Muscle of leg (tissue), 3 donors: ENCODE measurements at regions not wholly inside any gene's neighbourhood (a gene's known extent, or its start where the extent isn't known, plus 50 kb on each side); places are given as distances from the start of the nearest gene placed in this dataset.
"Not testable (repeated sequence)": the region's sequence is repeated elsewhere in the genome, so short reads cannot be mapped to it uniquely, and the experiment has no call there.

Source experiments
- DNase-seq: peaks from one replicate; pipeline ENCODE4 v3.0.0; 2013
- H3K27ac ChIP-seq: one replicate; pipeline ENCODE4 v1.5.1; 2013; ENCODE audit warnings: mild to moderate bottlenecking, low read length, control low read depth
- H3K27me3 ChIP-seq: one replicate; pipeline ENCODE4 v1.6.1; 2013; ENCODE audit warnings: low read length; ENCODE audit not compliant: control insufficient read depth, insufficient read depth
- H3K36me3 ChIP-seq: one replicate; pipeline ENCODE4 v1.6.1; 2013; ENCODE audit warnings: low read length; ENCODE audit not compliant: control insufficient read depth, insufficient read depth
- H3K4me1 ChIP-seq: one replicate; pipeline ENCODE4 v1.6.1; 2013; ENCODE audit warnings: low read length; ENCODE audit not compliant: control insufficient read depth, insufficient read depth
- H3K4me3 ChIP-seq: one replicate; pipeline ENCODE4 v1.5.1; 2013; ENCODE audit warnings: low read length, control low read depth
- H3K9me3 ChIP-seq: replicated peaks from 2 replicates; pipeline ENCODE4 v1.6.1; 2013; ENCODE audit warnings: low read depth, low read length; ENCODE audit not compliant: control insufficient read depth
- WGBS: methylation state at CpG from one replicate; pipeline ENCODE4 v1.1.5; 2013; ENCODE audit warnings: missing lambda C conversion rate; ENCODE audit not compliant: insufficient coverage; 5-methylcytosine and 5-hydroxymethylcytosine counted together

GRCh38 chr17:20735796-20736195, 156.3 kb downstream of the CDRT15L2 start:
- Histone ChIP-seq H3K4me3 (no peak overlapping the region), H3K36me3 (no peaks in the 10 kb centered on the region), H3K27me3 (no peaks in the 10 kb centered on the region), H3K9me3 (no peaks in the 10 kb centered on the region), H3K27ac (no peak overlapping the region), H3K4me1 (no peaks in the 10 kb centered on the region)
- DNase-seq, result no peak
- WGBS, result no CpG with 5 or more reads among the region's 3 CpGs

DNA sequence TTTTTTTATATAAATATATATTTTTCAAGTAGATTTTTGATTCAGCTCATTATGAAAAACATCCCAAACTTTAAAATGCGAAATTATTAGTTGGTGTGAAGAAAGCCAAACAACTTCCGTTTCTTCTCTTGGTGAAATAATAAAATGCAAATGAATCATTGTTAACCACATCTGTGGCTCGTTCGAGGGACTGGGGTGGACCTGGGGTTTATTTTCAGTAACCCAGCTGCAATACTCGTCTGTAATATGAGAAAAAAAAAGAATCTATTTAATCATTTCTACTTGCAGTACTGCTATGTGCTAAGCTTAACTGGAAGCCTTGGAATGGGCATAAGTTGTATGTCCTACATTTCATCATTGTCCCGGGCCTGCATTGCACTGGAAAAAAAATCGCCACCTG, 158.1 kb downstream of the CDRT15L2 start:
- H3K4me1 ChIP-seq, H3K36me3 ChIP-seq, H3K27ac ChIP-seq, H3K27me3 ChIP-seq, DNase-seq, H3K9me3 ChIP-seq, H3K4me3 ChIP-seq: not testable (repeated sequence)
- WGBS, result no CpG with 5 or more reads among the region's 7 CpGs

DNA sequence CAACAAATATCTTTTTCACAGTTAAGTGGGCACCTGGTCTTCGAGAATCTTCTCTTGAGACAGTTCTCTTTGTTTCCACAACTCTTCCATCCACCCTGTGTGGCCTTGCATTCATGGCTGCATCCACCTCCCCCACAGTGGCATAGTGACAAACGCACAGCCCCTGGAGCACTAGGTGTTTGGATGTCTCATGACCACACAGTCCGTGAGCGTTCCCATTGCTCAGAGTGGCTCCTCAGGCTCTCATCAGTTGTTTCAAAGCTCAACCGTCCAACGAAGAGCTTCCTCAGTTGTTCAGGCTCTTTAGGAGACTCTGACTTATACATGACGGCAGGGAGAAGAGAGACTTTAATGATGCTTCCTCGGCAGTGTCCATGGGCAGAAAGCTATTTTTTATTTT, 191.6 kb downstream of the CDRT15L2 start:
- Histone ChIP-seq H3K9me3 (no peaks in the 10 kb centered on the region), H3K36me3 (no peaks in the 10 kb centered on the region), H3K4me1 (no peaks in the 10 kb centered on the region), H3K4me3 (no peak overlapping the region), H3K27ac (no peak overlapping the region), H3K27me3 (no peaks in the 10 kb centered on the region)
- WGBS, result 87% methylated on average over 7 of the region's 8 CpGs
- no peak for DNase-seq

DNA sequence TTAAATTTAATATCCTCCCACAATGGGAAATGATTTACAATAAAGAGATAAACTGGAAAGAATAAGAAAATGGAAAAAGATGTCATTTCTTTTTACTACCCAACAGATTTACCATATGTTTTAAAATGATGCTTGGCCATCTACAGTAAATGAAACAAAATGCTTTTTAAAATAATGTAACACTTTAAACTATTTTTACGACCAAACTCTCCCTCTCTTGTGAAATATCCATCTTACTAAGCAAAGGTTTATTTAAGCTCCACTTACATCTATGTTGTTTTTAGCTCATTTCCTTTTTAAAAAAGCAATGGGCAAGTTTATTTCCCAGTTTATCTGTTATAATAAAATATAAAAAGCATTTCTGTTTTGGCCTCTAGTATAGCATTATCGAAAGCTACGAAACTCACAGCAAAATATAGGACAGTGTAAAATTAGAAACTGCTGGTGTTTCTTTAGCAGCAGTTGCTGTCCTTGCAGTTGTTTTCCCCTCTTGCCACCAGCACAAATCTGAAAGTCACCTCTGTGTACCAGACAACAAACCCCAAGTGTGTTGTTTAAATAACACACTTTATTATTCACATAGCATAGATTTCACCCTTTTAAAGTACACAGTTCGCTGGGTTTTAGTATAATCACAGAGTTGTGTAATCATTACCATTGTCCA, 195.1 kb downstream of the CDRT15L2 start:
- WGBS, result no CpG with 5 or more reads among the region's 4 CpGs
- no peaks in the 10 kb centered on the region for H3K9me3 ChIP-seq
- peak overlapping the region; percentile 44 for H3K27ac ChIP-seq
- no peaks in the 10 kb centered on the region for H3K27me3 ChIP-seq
- peak; percentile 43 for DNase-seq
- no peaks in the 10 kb centered on the region for H3K4me1 ChIP-seq
- H3K4me3 ChIP-seq, result no peak overlapping the region
- no peaks in the 10 kb centered on the region for H3K36me3 ChIP-seq

GRCh38 chr17:20775331-20775730, 195.8 kb downstream of the CDRT15L2 start:
- H3K27ac ChIP-seq, result peak overlapping the region; percentile 13
- H3K4me1 ChIP-seq, result no peaks in the 10 kb centered on the region
- no peak overlapping the region for H3K4me3 ChIP-seq
- WGBS, result 84% methylated on average over 6 of the region's 19 CpGs
- no peak for DNase-seq
- no peaks in the 10 kb centered on the region for H3K9me3 ChIP-seq
- no peaks in the 10 kb centered on the region for H3K36me3 ChIP-seq
- no peaks in the 10 kb centered on the region for H3K27me3 ChIP-seq

GRCh38 chr17:20779521-20779920, 200.0 kb downstream of the CDRT15L2 start:
- no peaks in the 10 kb centered on the region for H3K9me3 ChIP-seq
- no peak overlapping the region for H3K4me3 ChIP-seq
- H3K27ac ChIP-seq, result no peak overlapping the region
- no peak for DNase-seq
- no peaks in the 10 kb centered on the region for H3K4me1 ChIP-seq
- WGBS, result 88% methylated on average over 4 of the region's 10 CpGs
- peaks cover 9% of the 10 kb centered on the region for H3K27me3 ChIP-seq
- no peaks in the 10 kb centered on the region for H3K36me3 ChIP-seq

DNA sequence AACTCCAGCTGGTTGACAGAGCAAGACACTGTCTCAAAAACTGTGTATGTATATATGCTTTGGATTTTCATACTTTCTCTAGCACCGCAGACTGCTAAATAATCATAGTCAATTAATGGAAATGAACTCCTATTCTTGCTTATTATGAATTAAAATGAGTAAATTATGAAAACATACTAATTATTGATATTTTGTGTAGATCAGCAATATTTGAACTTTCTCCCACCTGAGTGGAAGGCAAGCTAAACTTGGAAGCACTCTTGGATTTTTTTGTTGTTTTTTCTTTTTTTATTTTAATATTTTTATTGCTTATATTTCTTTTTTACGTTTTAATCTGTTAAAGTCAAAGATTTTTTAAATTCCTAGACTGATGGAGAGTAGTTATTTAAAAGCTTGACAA, 201.7 kb downstream of the CDRT15L2 start:
- WGBS, result no CpG with 5 or more reads among the region's 2 CpGs
- no peaks in the 10 kb centered on the region for H3K36me3 ChIP-seq
- DNase-seq, result no peak
- no peak overlapping the region for H3K27ac ChIP-seq
- H3K9me3 ChIP-seq, result no peaks in the 10 kb centered on the region
- no peak overlapping the region for H3K4me3 ChIP-seq
- no peaks in the 10 kb centered on the region for H3K4me1 ChIP-seq
- peaks cover 18% of the 10 kb centered on the region for H3K27me3 ChIP-seq

DNA sequence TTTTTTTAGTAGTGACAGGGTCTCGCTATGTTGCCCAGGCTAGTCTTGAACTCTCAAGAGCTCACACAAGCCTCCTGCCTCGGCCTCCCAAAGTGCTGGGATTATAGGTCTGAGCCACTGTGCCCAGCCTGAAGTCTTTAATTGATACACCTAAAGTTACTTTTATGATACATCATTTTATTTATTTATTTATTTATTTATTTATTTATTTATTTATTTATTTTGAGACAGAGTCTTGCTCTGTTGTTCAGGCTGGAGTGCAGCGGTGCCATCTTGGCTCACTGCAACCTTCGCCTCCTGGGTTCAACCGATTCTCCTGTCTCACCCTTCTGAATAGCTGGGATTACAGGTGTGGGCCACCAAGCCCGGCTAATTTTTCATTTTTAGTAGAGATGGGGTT, 202.3 kb downstream of the CDRT15L2 start:
- H3K27ac ChIP-seq, result not testable (repeated sequence)

GRCh38 chr17:20783091-20783490, 203.6 kb downstream of the CDRT15L2 start:
- H3K27me3 ChIP-seq, result peaks cover 18% of the 10 kb centered on the region

More for the DNA sequence above, 202.3 kb downstream of the CDRT15L2 start:
- H3K36me3 ChIP-seq, H3K4me1 ChIP-seq, H3K4me3 ChIP-seq, DNase-seq, H3K9me3 ChIP-seq: not testable (repeated sequence)
- WGBS, result no CpG with 5 or more reads among the region's 6 CpGs
- peaks cover 18% of the 10 kb centered on the region for H3K27me3 ChIP-seq

DNA sequence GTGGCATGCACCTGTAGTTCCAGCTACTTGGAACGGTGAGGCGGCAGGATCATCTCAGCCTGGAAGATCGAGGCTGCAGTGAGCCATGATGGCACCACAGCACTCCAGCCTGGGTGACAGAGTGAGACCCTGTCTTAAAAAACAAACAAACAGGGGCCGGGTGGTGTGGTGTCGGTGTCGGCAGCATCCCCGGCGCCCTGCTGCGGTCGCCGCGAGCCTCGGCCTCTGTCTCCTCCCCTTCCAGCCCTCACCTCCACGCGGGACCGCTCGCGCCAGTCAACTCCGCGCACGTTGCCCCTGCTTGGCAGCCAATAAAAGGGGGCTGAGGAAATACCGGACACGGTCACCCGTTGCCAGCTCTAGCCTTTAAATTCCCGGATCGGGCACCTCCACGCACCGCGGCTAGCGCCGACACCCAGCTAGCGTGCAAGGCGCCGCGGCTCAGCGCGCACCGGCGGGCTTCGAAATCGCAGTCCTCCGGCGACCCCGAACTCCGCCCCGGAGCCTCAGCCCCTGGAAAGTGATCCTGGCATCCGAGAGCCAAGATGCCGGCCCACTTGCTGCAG, 204.7 kb downstream of the CDRT15L2 start:
- no peak overlapping the region for H3K27ac ChIP-seq
- no peak for DNase-seq
- no peaks in the 10 kb centered on the region for H3K9me3 ChIP-seq
- H3K4me1 ChIP-seq, result no peaks in the 10 kb centered on the region
- H3K36me3 ChIP-seq, result no peaks in the 10 kb centered on the region
- 36% methylated on average over 45 of the region's 48 CpGs for WGBS
- no peak overlapping the region for H3K4me3 ChIP-seq
- H3K27me3 ChIP-seq, result peaks cover 18% of the 10 kb centered on the region

More at GRCh38 chr17:20783091-20783490, 203.6 kb downstream of the CDRT15L2 start:
- no CpG with 5 or more reads among the region's 3 CpGs for WGBS
- no peak overlapping the region for H3K27ac ChIP-seq
- no peaks in the 10 kb centered on the region for H3K36me3 ChIP-seq
- no peaks in the 10 kb centered on the region for H3K4me1 ChIP-seq
- H3K9me3 ChIP-seq, result no peaks in the 10 kb centered on the region
- DNase-seq, result no peak
- H3K4me3 ChIP-seq, result no peak overlapping the region
